GM12891 (cell line): ENCODE measurements at regions not wholly inside any gene's neighbourhood (a gene's known extent, or its start where the extent isn't known, plus 50 kb on each side); places are given as distances from the start of the nearest gene placed in this dataset.

Experiments
- DNase-seq: peaks from one replicate; pipeline ENCODE4 v3.0.0; 2011; ENCODE audit warnings: low spot score; ENCODE audit not compliant: insufficient read length
- FAIRE-seq: peaks from 2 replicates; lab custom pipeline; 2011; peaks lifted over from hg19 to GRCh38; lab: Jason Lieb, UNC
- PAX5 ChIP-seq: IDR thresholded peaks from 2 replicates; pipeline ENCODE4 v1.6.1; 2011; ENCODE audit warnings: low read length, moderate library complexity, mild to moderate bottlenecking; ENCODE audit not compliant: insufficient read depth, severe bottlenecking
- POLR2A ChIP-seq: IDR thresholded peaks from 2 replicates; pipeline ENCODE4 v1.6.1; 2011; ENCODE audit warnings: low read depth, low read length, control low read depth
- POLR2AphosphoS5 ChIP-seq: IDR thresholded peaks from 2 replicates; pipeline ENCODE4 v1.6.1; 2011; ENCODE audit warnings: low read depth, low read length, control low read depth
- POU2F2 ChIP-seq: IDR thresholded peaks from 2 replicates; pipeline ENCODE4 v1.6.1; 2011; ENCODE audit warnings: low read depth, mild to moderate bottlenecking, control low read depth, low read length, moderate library complexity
- SPI1 ChIP-seq: IDR thresholded peaks from 2 replicates; pipeline ENCODE4 v1.6.1; 2011; ENCODE audit warnings: low read depth, low read length, control low read depth
- TAF1 ChIP-seq: IDR thresholded peaks from 2 replicates; pipeline ENCODE4 v1.6.1; 2011; ENCODE audit warnings: low read depth, low read length, control low read depth

- FAIRE-seq (no peak), DNase-seq (no peak)
- TF ChIP-seq SPI1 (no peak), POLR2A (no peak), PAX5 (no peak), TAF1 (no peak), POU2F2 (no peak), POLR2AphosphoS5 (no peak)
These were observed 197.2 kb downstream of the EDEM1 start for GRCh38 chr3:5384557-5385236.

GRCh38 chr3:5388091-5388490, 200.6 kb downstream of the EDEM1 start:
- TF ChIP-seq TAF1 = no peak
- DNase-seq (no peak), FAIRE-seq (no peak)

- no peak for DNase-seq
- no peak for FAIRE-seq
- no peak for TF ChIP-seq POU2F2
These were observed 201.6 kb downstream of the EDEM1 start for GRCh38 chr3:5389057-5389456.

- TF ChIP-seq POLR2AphosphoS5 (no peak), POU2F2 (no peak), SPI1 (no peak), POLR2A (no peak), TAF1 (no peak), PAX5 (no peak)
- DNase-seq (no peak), FAIRE-seq (no peak)
These were observed 202.7 kb downstream of the EDEM1 start for GRCh38 chr3:5390221-5390620.

GRCh38 chr3:5390936-5391625, 203.6 kb downstream of the EDEM1 start:
- FAIRE-seq = no peak
- DNase-seq = no peak
- TF ChIP-seq POLR2AphosphoS5 = no peak
- no peak for TF ChIP-seq PAX5
- TF ChIP-seq POU2F2 = no peak
- no peak for TF ChIP-seq TAF1
- no peak for TF ChIP-seq POLR2A
- no peak for TF ChIP-seq SPI1

- TF ChIP-seq SPI1 = no peak
- no peak for TF ChIP-seq POU2F2
- TF ChIP-seq TAF1 = no peak
- TF ChIP-seq POLR2A = no peak
- no peak for TF ChIP-seq POLR2AphosphoS5
- TF ChIP-seq PAX5 = no peak
- DNase-seq (no peak), FAIRE-seq (no peak)
These were observed 213.5 kb downstream of the EDEM1 start for GRCh38 chr3:5401002-5401401.

GRCh38 chr3:5404718-5405117, 217.2 kb downstream of the EDEM1 start:
- FAIRE-seq (no peak), DNase-seq (no peak)
- no peak for TF ChIP-seq SPI1
- no peak for TF ChIP-seq POU2F2
- no peak for TF ChIP-seq POLR2AphosphoS5
- TF ChIP-seq TAF1 = no peak

- TF ChIP-seq SPI1 (no peak), TAF1 (no peak), POU2F2 (no peak), PAX5 (no peak), POLR2A (no peak)
- FAIRE-seq (no peak), DNase-seq (no peak)
These were observed 224.3 kb downstream of the EDEM1 start for GRCh38 chr3:5411786-5412185.

GRCh38 chr3:5423076-5423475, 235.6 kb downstream of the EDEM1 start:
- TF ChIP-seq POLR2A = no peak
- no peak for TF ChIP-seq SPI1
- no peak for TF ChIP-seq POU2F2
- no peak for TF ChIP-seq POLR2AphosphoS5
- no peak for TF ChIP-seq TAF1
- no peak for TF ChIP-seq PAX5
- DNase-seq = no peak
- FAIRE-seq = no peak

GRCh38 chr3:5423523-5423922, 236.0 kb downstream of the EDEM1 start:
- TF ChIP-seq POLR2AphosphoS5 (no peak), SPI1 (no peak)
- DNase-seq (no peak), FAIRE-seq (no peak)

GRCh38 chr3:5425371-5425770, 237.9 kb downstream of the EDEM1 start:
- FAIRE-seq = no peak
- no peak for TF ChIP-seq POLR2A
- DNase-seq = no peak
